Stimulated activated CD4-positive, alpha-beta T cell treated with anti-CD3 and anti-CD28 coated beads, Interleukin-12 subunit alpha, Interleukin-12 subunit beta, amount 100 ng/mL, for 4 hours (primary cell): ENCODE measurements at regions not wholly inside any gene's neighbourhood (a gene's known extent, or its start where the extent isn't known, plus 50 kb on each side); places are given as distances from the start of the nearest gene placed in this dataset.

Source experiments
- DNase-seq: peaks from one replicate; pipeline ENCODE4 v3.0.0-alpha.2; 2020

DNA sequence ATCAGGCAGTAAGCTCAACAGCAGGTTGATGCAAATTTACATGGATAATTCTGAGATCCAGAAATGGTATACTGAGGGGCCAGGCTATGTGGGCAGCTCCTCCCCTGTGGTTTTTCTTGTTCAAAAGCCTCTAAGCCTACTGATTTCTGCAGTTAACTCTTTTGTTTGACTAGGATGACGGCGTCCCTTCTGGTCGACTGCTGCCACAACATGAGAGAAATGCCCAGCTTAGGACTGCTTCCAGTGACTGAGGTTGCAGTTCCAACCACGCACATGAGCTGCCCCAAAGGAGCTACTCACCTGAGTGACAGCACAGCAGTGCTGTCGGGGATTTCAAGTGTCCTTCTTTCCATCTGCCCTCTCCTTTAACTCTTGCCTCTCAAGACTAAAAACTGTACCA lies 973.0 kb upstream of the GHITM start:
- no peak for DNase-seq

DNA sequence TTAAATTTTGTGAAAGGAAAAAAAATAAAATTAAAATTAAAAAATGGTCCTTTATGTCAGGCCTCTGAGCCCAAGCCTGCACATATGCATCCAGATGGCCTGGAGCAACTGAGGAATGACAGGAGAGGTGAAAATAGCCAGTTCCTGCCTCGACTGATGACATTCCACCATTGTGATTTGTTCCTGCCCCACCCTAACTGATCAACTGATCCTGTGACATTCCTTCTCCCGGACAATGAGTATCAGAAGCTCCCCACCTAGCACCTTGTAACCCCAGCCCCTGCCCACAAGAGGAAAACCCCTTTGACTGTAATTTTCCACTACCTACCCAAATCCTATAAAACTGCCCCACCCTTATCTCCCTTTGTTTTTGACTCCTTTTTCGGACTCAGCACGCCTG lies 972.2 kb upstream of the GHITM start:
- no peak for DNase-seq

GRCh38 chr10:83176901-83177300 lies 962.4 kb upstream of the GHITM start:
- DNase-seq, result no peak

GRCh38 chr10:83178526-83178925 lies 960.8 kb upstream of the GHITM start:
- DNase-seq, result no peak

DNA sequence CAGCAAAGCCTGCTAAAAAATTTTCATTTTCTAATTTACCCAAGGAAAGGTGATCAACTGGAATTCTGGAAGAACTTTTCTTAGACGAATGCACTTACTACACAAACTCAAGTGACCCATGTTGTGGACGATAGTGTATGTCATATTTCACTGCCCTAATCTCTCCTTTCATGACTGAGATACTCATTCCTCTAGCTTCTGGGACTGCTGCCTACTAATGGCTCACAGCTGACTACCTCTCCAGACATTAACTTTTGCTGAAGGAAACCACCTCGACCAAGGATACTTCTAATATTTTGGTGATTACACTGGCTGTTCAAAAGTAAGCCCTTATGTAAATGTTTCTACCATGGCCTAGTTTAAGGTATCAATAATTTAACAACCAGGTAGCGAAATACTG lies 959.9 kb upstream of the GHITM start:
- DNase-seq, result no peak

GRCh38 chr10:83182076-83182475 lies 957.2 kb upstream of the GHITM start:
- DNase-seq, result no peak

DNA sequence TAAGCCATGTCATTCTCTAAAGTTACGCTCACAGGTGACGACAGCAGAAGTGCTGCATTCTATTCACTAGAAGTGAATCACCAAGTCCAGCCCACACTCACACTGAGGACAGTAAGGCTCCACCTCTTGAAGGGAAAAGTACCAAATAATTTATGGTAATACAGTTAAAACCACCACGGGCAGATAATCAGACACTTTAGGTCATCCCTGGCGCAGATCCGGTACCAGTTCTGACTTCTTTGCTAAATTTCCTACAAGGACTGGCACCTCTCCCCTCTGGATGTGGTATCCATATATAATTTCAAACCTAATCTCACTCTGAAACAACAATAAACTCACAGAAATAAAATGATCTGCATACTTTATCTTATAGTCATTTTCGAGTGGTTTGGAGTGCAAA lies 954.7 kb upstream of the GHITM start:
- DNase-seq, result no peak

DNA sequence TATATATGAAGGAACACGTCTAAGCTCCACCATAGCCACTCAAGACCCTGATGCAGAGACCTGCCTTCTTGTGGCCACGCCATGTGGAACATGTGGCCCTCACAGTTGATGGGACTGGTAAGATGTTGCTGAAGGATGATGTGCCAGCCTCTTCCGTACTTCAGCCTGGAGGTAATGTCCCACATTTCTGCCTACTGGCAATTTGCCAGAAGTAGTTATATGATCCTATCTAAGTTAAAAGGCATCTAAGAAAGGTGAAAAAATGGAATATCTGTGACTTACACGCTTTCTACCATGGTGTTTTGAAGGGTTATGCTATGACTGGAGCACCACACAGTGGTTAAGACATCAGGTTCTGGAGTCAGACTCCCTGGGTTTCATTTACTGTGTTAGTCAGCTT lies 948.7 kb upstream of the GHITM start:
- DNase-seq, result no peak

GRCh38 chr10:83193026-83193425 lies 946.3 kb upstream of the GHITM start:
- DNase-seq, result no peak

DNA sequence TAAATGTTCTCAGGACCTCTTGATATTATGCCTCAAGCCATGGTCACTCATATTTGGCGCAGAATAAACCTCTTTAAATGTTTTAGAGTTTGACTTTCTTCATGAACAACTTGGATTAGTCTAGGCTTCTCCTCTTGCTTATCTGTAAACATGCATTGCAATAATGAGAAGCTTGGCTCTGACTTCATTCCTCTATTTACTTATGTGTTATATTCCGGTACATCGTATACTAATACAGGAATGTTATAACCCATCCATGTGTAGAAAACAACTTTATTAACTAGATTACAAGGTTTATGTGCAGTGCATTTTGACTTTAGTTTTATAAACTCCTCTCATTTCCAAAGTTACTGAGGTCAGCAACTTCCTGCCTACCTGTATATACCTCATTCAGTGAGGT lies 944.3 kb upstream of the GHITM start:
- no peak for DNase-seq

DNA sequence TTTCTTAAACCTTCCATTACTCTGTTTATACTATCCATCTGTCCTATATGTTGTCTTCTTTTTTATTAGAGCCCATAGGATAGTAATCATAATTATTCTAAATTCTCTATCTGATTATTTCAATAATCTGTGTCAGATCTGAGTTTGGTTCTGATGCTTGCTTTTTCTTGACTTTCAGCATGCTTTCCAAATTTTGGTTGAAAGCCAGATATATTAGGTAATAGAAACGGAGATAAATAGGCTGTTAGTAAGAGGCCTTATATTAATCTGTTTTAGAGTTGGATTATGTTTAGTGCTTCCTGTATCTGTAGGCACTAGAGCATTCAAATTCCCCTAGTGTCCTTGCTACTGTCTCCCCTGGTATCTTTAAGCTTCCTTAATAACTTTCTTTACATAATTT lies 939.9 kb upstream of the GHITM start:
- DNase-seq, result no peak

DNA sequence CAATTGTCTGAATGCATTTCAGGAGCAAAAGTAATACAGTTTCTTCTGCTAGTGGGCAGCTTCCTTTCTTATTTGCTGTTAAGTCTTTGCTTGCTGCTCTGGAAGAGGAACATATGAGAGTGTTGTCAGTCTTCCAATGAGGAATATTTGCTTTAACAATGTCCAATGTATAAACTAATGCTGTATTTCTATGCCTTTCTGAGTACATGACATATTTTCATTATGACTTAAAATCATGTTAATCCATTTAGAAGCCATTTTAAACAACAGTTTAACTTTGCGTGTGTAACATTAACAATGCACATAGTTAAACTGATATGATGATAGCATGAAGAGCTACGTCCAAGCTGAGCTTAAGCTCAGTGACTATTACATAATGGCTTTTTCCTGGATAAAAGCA lies 933.4 kb upstream of the GHITM start:
- DNase-seq, result no peak

DNA sequence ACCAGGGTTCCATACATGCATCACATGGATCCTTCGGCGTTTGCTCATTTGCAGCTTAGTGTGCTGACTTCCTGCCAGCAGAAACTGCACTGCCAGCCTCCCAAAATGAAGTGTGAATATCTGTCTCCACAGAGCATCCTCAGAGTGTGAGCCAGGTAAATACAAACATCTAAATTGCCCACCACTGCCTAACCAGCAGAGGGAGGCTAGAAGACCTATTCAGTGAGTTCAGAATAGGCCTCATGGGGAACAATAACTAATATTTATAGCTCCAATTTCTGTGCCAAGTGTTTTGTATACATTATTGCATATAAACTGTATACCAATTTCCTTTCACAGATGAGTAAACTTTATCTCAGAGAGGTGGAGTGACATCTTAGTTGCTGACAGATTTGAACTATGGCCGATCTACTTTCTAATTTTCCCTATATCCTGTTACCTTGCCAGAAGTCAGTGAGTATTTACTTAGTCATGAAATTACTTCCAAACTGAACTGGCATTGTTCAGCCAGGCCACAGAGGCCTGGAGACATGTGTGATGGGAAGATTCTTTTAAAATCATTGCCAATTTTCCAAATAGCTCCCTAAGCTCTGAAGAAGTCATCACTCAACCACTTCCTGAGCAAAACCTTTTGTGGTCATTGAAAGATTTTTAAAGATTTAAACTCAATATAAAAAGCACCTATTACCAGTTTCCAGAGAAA lies 926.5 kb upstream of the GHITM start:
- no peak for DNase-seq

DNA sequence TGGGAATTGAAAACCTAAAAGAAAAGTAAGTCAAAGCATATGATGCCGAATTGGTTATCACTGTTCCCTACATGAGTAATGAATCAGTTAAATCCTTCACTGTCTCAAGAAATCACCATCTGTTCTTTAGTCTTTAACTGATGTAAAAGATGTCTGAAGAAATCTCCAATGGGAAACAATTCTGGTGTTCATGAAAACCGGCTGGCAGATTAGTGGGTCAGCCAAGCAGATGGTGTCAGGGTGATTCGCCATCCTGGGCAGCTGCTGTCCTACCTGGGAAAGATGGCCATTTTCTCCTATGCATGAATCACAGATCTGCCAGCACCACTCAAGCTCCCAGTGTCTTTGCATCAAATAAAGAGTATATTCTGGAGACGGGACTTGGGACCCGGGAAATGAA lies 925.2 kb upstream of the GHITM start:
- no peak for DNase-seq

DNA sequence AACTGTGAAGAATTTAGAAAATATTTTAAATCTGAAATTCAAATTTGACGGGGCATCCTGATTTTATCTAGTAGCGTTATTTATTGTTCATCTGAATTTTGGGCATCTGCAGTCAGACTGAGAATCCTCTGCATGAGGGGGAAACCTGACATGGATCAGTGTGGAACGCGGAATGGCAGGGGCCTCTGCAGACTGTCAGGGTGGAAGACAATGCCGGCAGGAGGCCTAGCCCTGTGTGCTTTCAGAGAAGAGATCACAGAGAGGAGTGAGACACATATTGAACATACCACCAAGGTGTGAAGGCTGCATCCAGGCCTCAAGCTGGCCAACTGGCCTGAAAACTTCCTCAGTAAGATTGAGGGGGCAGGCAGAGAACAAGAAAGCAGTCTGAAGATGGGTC lies 921.1 kb upstream of the GHITM start:
- no peak for DNase-seq

- no peak for DNase-seq
These were observed 917.0 kb upstream of the GHITM start for GRCh38 chr10:83222300-83222699.

DNA sequence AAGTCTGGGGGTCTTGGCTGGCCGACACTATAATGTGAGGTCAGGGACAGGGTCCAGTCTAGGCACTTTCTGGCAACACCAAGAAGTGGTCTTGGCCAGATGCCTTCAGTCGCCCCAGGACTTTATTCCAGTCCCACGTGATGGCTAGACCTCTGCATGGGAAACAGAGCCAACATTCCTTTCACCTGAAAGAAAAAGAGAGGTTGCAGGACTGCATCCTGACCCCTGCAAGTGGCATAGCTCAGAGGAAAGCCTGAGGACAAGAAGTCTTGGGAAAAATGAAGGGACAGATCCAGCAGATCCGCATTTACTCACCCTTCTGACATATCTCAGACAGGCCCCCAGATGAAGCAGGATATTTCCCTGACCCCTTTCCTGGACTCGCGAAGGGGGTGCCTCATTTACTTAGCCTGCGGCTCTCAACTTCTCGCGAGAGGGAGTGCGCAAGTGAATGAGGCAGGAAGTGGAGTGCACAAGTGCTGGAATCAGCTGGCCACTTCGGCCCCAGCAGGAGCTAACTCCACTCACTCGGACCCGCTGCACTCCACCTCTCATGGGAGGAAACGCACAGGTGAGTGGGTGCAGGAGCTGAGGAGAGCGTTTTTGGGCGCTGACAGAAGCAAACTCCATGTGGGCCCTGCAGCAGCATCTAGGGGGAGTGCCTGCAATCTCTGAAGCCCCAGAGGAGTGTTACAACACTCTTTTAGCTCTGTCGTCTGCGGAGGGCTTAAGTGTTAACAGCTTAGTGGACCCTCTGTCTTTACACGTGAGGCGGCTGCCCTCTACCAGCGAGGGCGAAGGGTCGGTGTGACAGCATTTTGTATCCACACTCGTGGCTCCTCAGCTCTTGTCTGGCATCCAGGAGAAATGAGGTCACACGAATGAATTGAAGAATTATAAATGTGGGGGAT lies 916.2 kb upstream of the GHITM start:
- DNase-seq, result no peak

- DNase-seq, result no peak
These were observed 913.5 kb upstream of the GHITM start for GRCh38 chr10:83225781-83226180.

GRCh38 chr10:83229991-83230390 lies 909.3 kb upstream of the GHITM start:
- no peak for DNase-seq

- no peak for DNase-seq
These were observed 905.6 kb upstream of the GHITM start for GRCh38 chr10:83233691-83234090.

GRCh38 chr10:83248106-83248631 lies 891.1 kb upstream of the GHITM start:
- no peak for DNase-seq

DNA sequence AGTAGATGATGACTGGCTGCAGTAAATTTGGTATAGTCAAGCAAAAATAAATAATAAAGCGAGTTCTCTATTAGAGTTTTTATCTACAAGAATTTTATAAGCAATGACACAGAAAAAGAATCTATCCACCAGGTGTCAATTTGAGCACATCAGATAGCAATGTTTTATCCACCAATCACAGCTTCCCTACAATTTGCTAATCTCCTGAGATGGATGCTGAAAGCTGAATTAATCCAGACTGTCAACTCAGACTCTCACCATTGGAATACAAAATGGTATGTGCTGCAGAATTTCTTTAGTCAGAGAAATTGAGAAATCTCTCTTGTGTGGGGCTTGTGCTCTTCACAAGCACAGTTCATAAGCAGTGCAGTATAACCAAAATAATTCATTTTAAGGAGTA lies 888.9 kb upstream of the GHITM start:
- DNase-seq, result no peak

GRCh38 chr10:83252169-83252568 lies 887.1 kb upstream of the GHITM start:
- DNase-seq, result no peak

DNA sequence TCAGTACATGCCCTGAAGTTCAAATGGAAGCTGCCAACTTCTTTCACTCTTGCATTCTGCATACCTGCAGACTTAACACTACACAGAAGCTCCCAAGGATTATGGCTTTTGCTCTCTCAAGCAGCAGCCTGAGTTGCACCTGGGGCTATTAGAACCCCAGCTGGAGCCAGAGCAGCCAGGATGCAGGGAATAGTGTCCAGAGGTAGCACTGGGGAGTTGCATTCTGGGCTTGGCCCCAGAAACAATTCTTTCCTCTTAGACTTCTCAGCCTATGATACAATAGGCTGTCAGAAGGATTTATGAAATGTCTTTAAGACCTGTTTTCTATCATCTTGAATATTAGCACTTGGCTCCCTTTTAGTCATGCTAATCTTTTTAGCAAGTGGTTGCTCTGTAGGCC lies 886.7 kb upstream of the GHITM start:
- DNase-seq, result no peak
